ENCODE measurements at regions not wholly inside any gene's neighbourhood (a gene's known extent, or its start where the extent isn't known, plus 50 kb on each side); places are given as distances from the start of the nearest gene placed in this dataset.

DNA sequence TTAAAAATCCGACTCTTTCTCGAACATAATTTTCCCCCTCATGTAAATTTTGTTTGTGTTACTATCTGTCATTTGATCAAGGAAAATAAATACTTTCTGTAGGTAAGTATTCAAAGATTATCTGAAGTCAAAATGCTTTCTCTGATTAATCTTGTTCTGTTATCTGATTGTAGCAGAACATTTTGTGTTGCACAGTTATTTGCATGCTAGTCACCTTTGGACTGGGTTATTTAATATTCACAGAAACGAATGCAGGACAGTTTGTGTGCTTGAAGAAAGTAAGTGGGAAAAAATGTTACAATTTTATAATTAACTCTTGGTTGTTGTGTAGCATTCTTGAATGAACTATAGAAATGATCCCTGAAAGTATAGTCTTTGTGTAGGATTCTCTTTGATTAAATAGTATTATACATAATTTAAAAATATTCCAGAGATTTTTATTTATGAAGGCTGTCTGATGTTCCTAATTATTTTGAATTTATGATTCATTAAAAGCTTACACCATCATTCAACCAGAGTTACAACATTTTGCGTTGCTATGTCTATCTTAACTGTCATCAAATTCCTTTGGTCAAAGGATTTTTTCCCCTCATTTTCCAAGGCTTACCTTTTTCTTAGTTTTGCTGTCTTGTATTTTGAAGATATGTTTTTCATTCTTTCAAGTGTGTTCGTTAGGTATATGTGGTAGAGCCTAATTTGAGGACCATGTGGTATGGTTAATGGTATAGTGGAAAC, 176.6 kb downstream of the GIPC2 start:
- Mint-ChIP-seq H3K9me3 (ENCODE audit: unreplicated experiment) (peaks cover 8% of the 10 kb centered on the region), H3K4me3 (ENCODE audit: unreplicated experiment) (no peak overlapping the region), H3K27ac (ENCODE audit: low read depth, unreplicated experiment) (peak overlapping the region; percentile 77), H3K27me3 (ENCODE audit: insufficient read depth, unreplicated experiment) (no peaks in the 10 kb centered on the region), H3K4me1 (ENCODE audit: insufficient read depth, unreplicated experiment) (peaks cover 34% of the 10 kb centered on the region), H3K36me3 (ENCODE audit: insufficient read depth, unreplicated experiment) (no peaks in the 10 kb centered on the region)
- TF ChIP-seq, protein P1, sequence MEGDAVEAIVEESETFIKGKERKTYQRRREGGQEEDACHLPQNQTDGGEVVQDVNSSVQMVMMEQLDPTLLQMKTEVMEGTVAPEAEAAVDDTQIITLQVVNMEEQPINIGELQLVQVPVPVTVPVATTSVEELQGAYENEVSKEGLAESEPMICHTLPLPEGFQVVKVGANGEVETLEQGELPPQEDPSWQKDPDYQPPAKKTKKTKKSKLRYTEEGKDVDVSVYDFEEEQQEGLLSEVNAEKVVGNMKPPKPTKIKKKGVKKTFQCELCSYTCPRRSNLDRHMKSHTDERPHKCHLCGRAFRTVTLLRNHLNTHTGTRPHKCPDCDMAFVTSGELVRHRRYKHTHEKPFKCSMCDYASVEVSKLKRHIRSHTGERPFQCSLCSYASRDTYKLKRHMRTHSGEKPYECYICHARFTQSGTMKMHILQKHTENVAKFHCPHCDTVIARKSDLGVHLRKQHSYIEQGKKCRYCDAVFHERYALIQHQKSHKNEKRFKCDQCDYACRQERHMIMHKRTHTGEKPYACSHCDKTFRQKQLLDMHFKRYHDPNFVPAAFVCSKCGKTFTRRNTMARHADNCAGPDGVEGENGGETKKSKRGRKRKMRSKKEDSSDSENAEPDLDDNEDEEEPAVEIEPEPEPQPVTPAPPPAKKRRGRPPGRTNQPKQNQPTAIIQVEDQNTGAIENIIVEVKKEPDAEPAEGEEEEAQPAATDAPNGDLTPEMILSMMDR (IDR thresholded peaks at IDR 0.05; ENCODE audit: unreplicated experiment): no peak
- CTCF ChIA-PET: interaction anchor here (0.6 kb wide), 1 partner anchor 80 kb away, joined by 3 read pairs; no protein-coding TSS in a partner anchor
- no TSS peak for BruUV-seq (replicated peaks)
- intact Hi-C loops (cut with micrococcal nuclease): loop anchor here (10.0 kb wide), 1 partner anchor 152 kb away; no protein-coding TSS in a partner anchor
- POLR2A ChIA-PET: interaction anchor here (1.0 to 1.7 kb wide), 5 partner anchors 9 to 67 kb away, joined by 3 to 6 read pairs (median 5); no protein-coding TSS in a partner anchor
- peak; percentile 51 for DNase-seq (ENCODE audit: unreplicated experiment)

DNA sequence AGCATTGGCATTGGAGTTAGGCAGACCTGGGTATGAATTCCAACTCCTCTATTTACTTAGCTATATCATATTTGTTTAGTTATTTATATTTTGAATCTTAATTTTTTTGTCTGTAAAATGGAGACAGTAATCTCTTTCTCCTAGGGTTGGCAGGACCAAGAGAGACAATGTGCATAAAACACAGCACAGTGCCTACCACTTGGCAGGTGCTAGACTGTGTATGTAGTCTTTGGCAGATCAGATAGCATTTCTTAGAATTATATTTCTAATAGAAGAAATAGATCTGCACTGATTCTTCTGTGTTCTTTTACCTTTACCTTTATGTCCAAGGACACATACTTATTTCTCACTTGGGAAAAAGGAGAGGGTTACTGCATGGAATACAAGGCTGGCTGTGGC, 177.2 kb downstream of the GIPC2 start:
- TF ChIP-seq, protein P1 (IDR thresholded peaks at IDR 0.05; ENCODE audit: unreplicated experiment): no peak
- DNase-seq (ENCODE audit: unreplicated experiment): no peak
- ChIA-PET CTCF (interaction anchor here (0.5 to 0.6 kb wide), 2 partner anchors 19 to 81 kb away, joined by 3 read pairs; no protein-coding TSS in a partner anchor), POLR2A (interaction anchor here (1.0 to 1.7 kb wide), 5 partner anchors 10 to 68 kb away, joined by 3 to 6 read pairs (median 5); no protein-coding TSS in a partner anchor)
- H3K36me3 Mint-ChIP-seq (ENCODE audit: insufficient read depth, unreplicated experiment): no peaks in the 10 kb centered on the region
- intact Hi-C loops (cut with micrococcal nuclease): loop anchor here (10.0 kb wide), 1 partner anchor 152 kb away; no protein-coding TSS in a partner anchor
- H3K4me3 Mint-ChIP-seq (ENCODE audit: unreplicated experiment): peak overlapping the region; percentile 2
- peak overlapping the region; percentile 77 for H3K27ac Mint-ChIP-seq (ENCODE audit: low read depth, unreplicated experiment)
- no TSS peak for BruUV-seq (replicated peaks)
- H3K27me3 Mint-ChIP-seq (ENCODE audit: insufficient read depth, unreplicated experiment): no peaks in the 10 kb centered on the region
- peaks cover 8% of the 10 kb centered on the region for H3K9me3 Mint-ChIP-seq (ENCODE audit: unreplicated experiment)
- H3K4me1 Mint-ChIP-seq (ENCODE audit: insufficient read depth, unreplicated experiment): peaks cover 34% of the 10 kb centered on the region

- peak overlapping the region; percentile 77 for H3K27ac Mint-ChIP-seq (ENCODE audit: low read depth, unreplicated experiment)
- peaks cover 8% of the 10 kb centered on the region for H3K9me3 Mint-ChIP-seq (ENCODE audit: unreplicated experiment)
- peak overlapping the region; percentile 2 for H3K4me3 Mint-ChIP-seq (ENCODE audit: unreplicated experiment)
- DNase-seq (ENCODE audit: unreplicated experiment): peak; percentile 95
- TF ChIP-seq, protein P1 (IDR thresholded peaks at IDR 0.05; ENCODE audit: unreplicated experiment): no peak
- ChIA-PET POLR2A (interaction anchor here (1.0 to 1.7 kb wide), 5 partner anchors 10 to 69 kb away, joined by 3 to 6 read pairs (median 5); no protein-coding TSS in a partner anchor), CTCF (interaction anchor here (0.5 to 1.1 kb wide), 3 partner anchors 19 to 540 kb away, joined by 3 to 4 read pairs (median 3); no protein-coding TSS in a partner anchor)
- peaks cover 36% of the 10 kb centered on the region for H3K4me1 Mint-ChIP-seq (ENCODE audit: insufficient read depth, unreplicated experiment)
- BruUV-seq (replicated peaks): no TSS peak
- no peaks in the 10 kb centered on the region for H3K27me3 Mint-ChIP-seq (ENCODE audit: insufficient read depth, unreplicated experiment)
- intact Hi-C loops (cut with micrococcal nuclease): loop anchor here (10.0 kb wide), 1 partner anchor 151 kb away; no protein-coding TSS in a partner anchor
- no peaks in the 10 kb centered on the region for H3K36me3 Mint-ChIP-seq (ENCODE audit: insufficient read depth, unreplicated experiment)
These were observed 177.8 kb downstream of the GIPC2 start for GRCh38 chr1:78223417-78224215.
